Endodermal cell (in vitro differentiated cells): ENCODE measurements at regions not wholly inside any gene's neighbourhood (a gene's known extent, or its start where the extent isn't known, plus 50 kb on each side); places are given as distances from the start of the nearest gene placed in this dataset.

Source experiments
- DNase-seq: peaks from one replicate; pipeline ENCODE4 v3.0.0-alpha.2; 2017
- H3K27ac ChIP-seq: 2 replicates; pipeline ENCODE4 v1.5.1; 2013; ENCODE audit warnings: mild to moderate bottlenecking, low read depth, low read length, moderate library complexity
- H3K27me3 ChIP-seq: 2 replicates; pipeline ENCODE4 v1.6.1; 2013; ENCODE audit warnings: mild to moderate bottlenecking, low read length, moderate library complexity; ENCODE audit not compliant: insufficient read depth, control insufficient read depth, poor library complexity, severe bottlenecking
- H3K36me3 ChIP-seq: 2 replicates; pipeline ENCODE4 v1.7.0; 2013; ENCODE audit warnings: mild to moderate bottlenecking, low read length, moderate library complexity; ENCODE audit not compliant: control insufficient read depth, insufficient read depth
- H3K4me1 ChIP-seq: one replicate; pipeline ENCODE4 v1.7.0; 2013; ENCODE audit warnings: low read length; ENCODE audit not compliant: control insufficient read depth, insufficient read depth
- H3K4me3 ChIP-seq: 2 replicates; pipeline ENCODE4 v1.5.1; 2013; ENCODE audit warnings: mild to moderate bottlenecking, low read length, moderate library complexity
- H3K9ac ChIP-seq: 2 replicates; pipeline ENCODE4 v1.6.1; 2013; ENCODE audit warnings: mild to moderate bottlenecking, low read length, moderate library complexity; ENCODE audit not compliant: poor library complexity, severe bottlenecking; ENCODE audit errors: extremely low read depth
- H3K9me3 ChIP-seq: 2 replicates; pipeline ENCODE4 v1.6.1; 2013; ENCODE audit warnings: mild to moderate bottlenecking, low read length, moderate library complexity; ENCODE audit not compliant: control insufficient read depth
- H3K27ac Mint-ChIP-seq: 2 replicates; pipeline ENCODE4 v1.8.0; 2020; ENCODE audit warnings: mixed read lengths
- H3K27me3 Mint-ChIP-seq: 2 replicates; pipeline ENCODE4 v1.8.0; 2021; ENCODE audit warnings: mild to moderate bottlenecking, mixed read lengths; ENCODE audit not compliant: insufficient read depth
- H3K36me3 Mint-ChIP-seq: 2 replicates; pipeline ENCODE4 v1.8.0; 2020; ENCODE audit warnings: low read depth, mixed read lengths
- H3K4me1 Mint-ChIP-seq: 2 replicates; pipeline ENCODE4 v1.8.0; 2020; ENCODE audit warnings: mixed read lengths
- H3K4me3 Mint-ChIP-seq: 2 replicates; pipeline ENCODE4 v1.8.0; 2020; ENCODE audit warnings: mild to moderate bottlenecking, moderate library complexity, mixed read lengths
- H3K9me3 Mint-ChIP-seq: 2 replicates; pipeline ENCODE4 v1.8.0; 2020; ENCODE audit warnings: mild to moderate bottlenecking, mixed read lengths
- WGBS, 2 experiments: methylation state at CpG; one replicate each; pipeline versions ENCODE4 v1.1.5 to v1.1.7; 2013; ENCODE audit warnings: missing lambda C conversion rate in 2 of 2, mixed read lengths in 1 of 2; ENCODE audit not compliant: insufficient coverage in 1 of 2, insufficient read length in 1 of 2; 5-methylcytosine and 5-hydroxymethylcytosine counted together
- TF ChIP-seq, protein P1 (sequence below): fragments of 200-600 bp; sonication (generic); conservative IDR thresholded peaks from 2 replicates; pipeline ENCODE4 v1.5.0; 2021; ENCODE audit warnings: antibody characterized with exemption, mild to moderate bottlenecking

DNA sequence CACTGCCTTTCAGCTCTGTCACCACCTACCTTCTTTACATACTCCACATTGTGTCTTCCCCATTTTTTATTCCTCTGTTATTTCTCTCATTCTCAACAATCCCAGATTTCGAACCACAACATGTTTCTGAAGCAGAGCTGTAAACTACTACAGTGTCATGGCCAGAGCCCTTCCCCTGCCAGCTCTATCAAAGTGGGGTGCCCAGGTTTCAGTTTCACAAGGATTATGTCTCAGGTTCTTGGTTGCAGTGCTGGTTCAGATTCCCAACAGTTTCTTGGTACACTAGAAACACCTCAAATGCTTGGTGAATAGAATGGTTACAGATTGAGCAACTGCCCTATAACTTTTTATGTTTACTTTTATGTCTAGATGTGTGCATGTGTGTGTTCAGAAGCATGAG, 172.7 kb upstream of the MTNR1B start:
- no peak for DNase-seq
- H3K27ac ChIP-seq, result no peak overlapping the region
- H3K4me1 ChIP-seq, result peaks cover 5% of the 10 kb centered on the region
- no peaks in the 10 kb centered on the region for H3K27me3 Mint-ChIP-seq
- H3K9me3 ChIP-seq, result peaks cover 6% of the 10 kb centered on the region
- WGBS, 2 experiments, result 77 to 92% methylated on average over 1 of the region's 1 CpG
- H3K4me3 ChIP-seq, result no peak overlapping the region
- H3K27ac Mint-ChIP-seq, result no peak overlapping the region
- H3K4me3 Mint-ChIP-seq, result no peak overlapping the region
- TF ChIP-seq, protein P1, sequence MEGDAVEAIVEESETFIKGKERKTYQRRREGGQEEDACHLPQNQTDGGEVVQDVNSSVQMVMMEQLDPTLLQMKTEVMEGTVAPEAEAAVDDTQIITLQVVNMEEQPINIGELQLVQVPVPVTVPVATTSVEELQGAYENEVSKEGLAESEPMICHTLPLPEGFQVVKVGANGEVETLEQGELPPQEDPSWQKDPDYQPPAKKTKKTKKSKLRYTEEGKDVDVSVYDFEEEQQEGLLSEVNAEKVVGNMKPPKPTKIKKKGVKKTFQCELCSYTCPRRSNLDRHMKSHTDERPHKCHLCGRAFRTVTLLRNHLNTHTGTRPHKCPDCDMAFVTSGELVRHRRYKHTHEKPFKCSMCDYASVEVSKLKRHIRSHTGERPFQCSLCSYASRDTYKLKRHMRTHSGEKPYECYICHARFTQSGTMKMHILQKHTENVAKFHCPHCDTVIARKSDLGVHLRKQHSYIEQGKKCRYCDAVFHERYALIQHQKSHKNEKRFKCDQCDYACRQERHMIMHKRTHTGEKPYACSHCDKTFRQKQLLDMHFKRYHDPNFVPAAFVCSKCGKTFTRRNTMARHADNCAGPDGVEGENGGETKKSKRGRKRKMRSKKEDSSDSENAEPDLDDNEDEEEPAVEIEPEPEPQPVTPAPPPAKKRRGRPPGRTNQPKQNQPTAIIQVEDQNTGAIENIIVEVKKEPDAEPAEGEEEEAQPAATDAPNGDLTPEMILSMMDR, result no peak
- H3K4me1 Mint-ChIP-seq, result peaks cover 30% of the 10 kb centered on the region
- H3K36me3 ChIP-seq, result peaks cover 37% of the 10 kb centered on the region
- no peaks in the 10 kb centered on the region for H3K9me3 Mint-ChIP-seq
- no peak overlapping the region for H3K9ac ChIP-seq
- H3K27me3 ChIP-seq, result no peaks in the 10 kb centered on the region
- peaks cover 15% of the 10 kb centered on the region for H3K36me3 Mint-ChIP-seq

DNA sequence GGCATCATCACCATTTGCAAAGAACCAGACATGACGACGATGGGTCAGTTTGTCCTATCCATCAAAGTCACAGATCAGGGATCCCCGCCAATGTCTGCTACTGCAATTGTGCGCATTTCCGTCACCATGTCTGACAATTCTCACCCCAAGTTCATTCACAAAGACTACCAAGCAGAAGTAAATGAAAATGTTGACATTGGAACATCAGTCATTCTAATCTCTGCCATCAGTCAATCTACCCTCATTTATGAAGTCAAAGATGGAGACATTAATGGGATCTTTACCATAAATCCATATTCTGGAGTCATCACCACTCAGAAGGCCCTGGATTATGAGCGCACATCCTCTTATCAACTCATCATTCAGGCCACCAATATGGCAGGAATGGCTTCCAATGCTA, 171.6 kb upstream of the MTNR1B start:
- Mint-ChIP-seq H3K27ac (no peak overlapping the region), H3K4me3 (no peak overlapping the region), H3K9me3 (no peaks in the 10 kb centered on the region), H3K36me3 (peaks cover 13% of the 10 kb centered on the region), H3K27me3 (no peaks in the 10 kb centered on the region), H3K4me1 (peaks cover 23% of the 10 kb centered on the region)
- H3K9ac ChIP-seq, result no peak overlapping the region
- H3K27ac ChIP-seq, result no peak overlapping the region
- WGBS, 2 experiments, result 89 to 96% methylated on average over 5 to 6 of the region's 6 CpGs
- no peaks in the 10 kb centered on the region for H3K27me3 ChIP-seq
- DNase-seq, result no peak
- H3K4me3 ChIP-seq, result no peak overlapping the region
- TF ChIP-seq, protein P1, result no peak
- no peaks in the 10 kb centered on the region for H3K9me3 ChIP-seq
- peaks cover 1% of the 10 kb centered on the region for H3K4me1 ChIP-seq
- peaks cover 28% of the 10 kb centered on the region for H3K36me3 ChIP-seq

DNA sequence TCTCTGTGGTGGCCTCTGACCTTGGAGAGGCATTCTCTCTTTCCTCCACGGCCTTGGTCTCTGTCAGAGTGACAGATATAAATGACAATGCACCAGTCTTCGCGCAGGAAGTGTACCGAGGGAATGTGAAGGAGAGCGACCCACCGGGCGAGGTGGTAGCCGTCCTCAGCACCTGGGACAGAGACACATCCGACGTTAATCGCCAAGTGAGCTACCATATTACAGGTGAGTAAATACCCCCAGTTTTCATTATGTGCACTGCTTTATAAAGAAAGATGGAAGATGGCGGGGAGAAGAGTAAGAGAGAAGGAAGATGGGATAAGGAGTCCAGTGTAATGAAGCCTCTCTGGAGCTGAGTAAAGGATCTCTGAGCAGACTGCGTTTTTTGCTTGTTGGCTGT, 167.8 kb upstream of the MTNR1B start:
- H3K36me3 ChIP-seq, result peaks cover 28% of the 10 kb centered on the region
- peaks cover 9% of the 10 kb centered on the region for H3K4me1 ChIP-seq
- no peak overlapping the region for H3K9ac ChIP-seq
- 90 to 93% methylated on average over 2 to 13 of the region's 13 CpGs for WGBS, 2 experiments
- Mint-ChIP-seq H3K36me3 (peaks cover 13% of the 10 kb centered on the region), H3K27me3 (no peaks in the 10 kb centered on the region), H3K4me1 (peaks cover 18% of the 10 kb centered on the region), H3K9me3 (no peaks in the 10 kb centered on the region), H3K4me3 (no peak overlapping the region), H3K27ac (no peak overlapping the region)
- no peaks in the 10 kb centered on the region for H3K27me3 ChIP-seq
- TF ChIP-seq, protein P1, result no peak
- no peak for DNase-seq
- no peak overlapping the region for H3K4me3 ChIP-seq
- no peak overlapping the region for H3K27ac ChIP-seq
- no peaks in the 10 kb centered on the region for H3K9me3 ChIP-seq
